ENCODE measurements at regions not wholly inside any gene's neighbourhood (a gene's known extent, or its start where the extent isn't known, plus 50 kb on each side); places are given as distances from the start of the nearest gene placed in this dataset.

GRCh38 chr1:90494748-90495282 lies 222.3 kb downstream of the BARHL2 start:
- TF ChIP-seq CTCF (IDR thresholded peaks at IDR 0.05; ENCODE audit: borderline replicate concordance, extremely low read depth, low read length, poor library complexity, severe bottlenecking) (no peak), EZH2 (IDR thresholded peaks at IDR 0.05; ENCODE audit: borderline replicate concordance, low read depth, low read length, severe bottlenecking) (no peak)

All from DND-41 (cell line).